PC-9 (cell line): ENCODE measurements at regions not wholly inside any gene's neighbourhood (a gene's known extent, or its start where the extent isn't known, plus 50 kb on each side); places are given as distances from the start of the nearest gene placed in this dataset.

Source experiments
- BruUV-seq: library from RNA; stranded (reverse); fragments of 400-500 nt; replicated peaks from 2 replicates; lab custom pipeline; 2021; lab: Mats Ljungman, UMichigan
- CTCF ChIA-PET: fragments of 300-600 bp; sonication (Branson Sonifier 250); formaldehyde crosslinking; loops from one replicate; lab custom pipeline; 2022; ENCODE audit warnings: antibody characterized with exemption; lab: Charles Lee
- POLR2A ChIA-PET: fragments of 300-600 bp; sonication (Branson Sonifier 250); formaldehyde crosslinking; loops from one replicate; lab custom pipeline; 2022; ENCODE audit warnings: antibody characterized with exemption; ENCODE audit not compliant: unreplicated experiment; lab: Charles Lee
- DNase-seq, 2 experiments: peaks; one replicate each; pipeline versions ENCODE4 v3.0.0 to v3.0.0-alpha.2; 2015 to 2022; ENCODE audit warnings: mixed read lengths in 1 of 2
- H2AFZ ChIP-seq: fragments of 200-600 bp; sonication (generic); 2 replicates; pipeline ENCODE4 v1.8.1; 2017; ENCODE audit warnings: antibody characterized with exemption
- H3F3A ChIP-seq: fragments of 200-600 bp; sonication (generic); 2 replicates; pipeline ENCODE4 v1.8.1; 2017; ENCODE audit warnings: antibody characterized with exemption, mild to moderate bottlenecking, low read depth; ENCODE audit not compliant: insufficient read depth
- H3K27ac ChIP-seq: fragments of 200-600 bp; sonication (generic); 2 replicates; pipeline ENCODE4 v1.6.1; 2016; ENCODE audit warnings: mixed run types
- H3K27me3 ChIP-seq: fragments of 200-600 bp; sonication (generic); 2 replicates; pipeline ENCODE4 v1.6.1; 2016; ENCODE audit warnings: low read depth, mixed run types; ENCODE audit not compliant: insufficient read depth
- H3K36me3 ChIP-seq: fragments of 200-600 bp; sonication (generic); 2 replicates; pipeline ENCODE4 v1.6.1; 2016; ENCODE audit warnings: low read depth, mixed run types
- H3K4me1 ChIP-seq: fragments of 200-600 bp; sonication (generic); replicated peaks from 2 replicates; pipeline ENCODE4 v1.6.1; 2016; ENCODE audit warnings: mixed run types; ENCODE audit not compliant: insufficient read depth
- H3K4me2 ChIP-seq: fragments of 200-600 bp; sonication (generic); 2 replicates; pipeline ENCODE4 v1.6.1; 2017; ENCODE audit warnings: mixed run types
- H3K4me3 ChIP-seq: fragments of 200-600 bp; sonication (generic); 2 replicates; pipeline ENCODE4 v1.6.1; 2016; ENCODE audit warnings: mixed run types
- H3K79me2 ChIP-seq: fragments of 200-600 bp; sonication (generic); 2 replicates; pipeline ENCODE4 v1.6.1; 2017; ENCODE audit warnings: low read depth, mixed run types
- H3K9me2 ChIP-seq: fragments of 200-600 bp; sonication (generic); 2 replicates; pipeline ENCODE4 v1.8.1; 2017; ENCODE audit warnings: mild to moderate bottlenecking; ENCODE audit not compliant: insufficient read depth
- H3K9me3 ChIP-seq: fragments of 200-600 bp; sonication (generic); 2 replicates; pipeline ENCODE4 v1.8.1; 2016; ENCODE audit warnings: low read depth; ENCODE audit not compliant: insufficient read depth
- H4K20me1 ChIP-seq: fragments of 200-600 bp; sonication (generic); 2 replicates; pipeline ENCODE4 v1.8.1; 2017; ENCODE audit not compliant: insufficient read depth
- CTCF ChIP-seq: fragments of 200-600 bp; sonication (generic); conservative IDR thresholded peaks from 2 replicates; pipeline ENCODE4 v1.6.1; 2017; ENCODE audit warnings: mixed run types, antibody characterized with exemption, mild to moderate bottlenecking, moderate library complexity
- EZH2 ChIP-seq: fragments of 200-600 bp; sonication (generic); IDR thresholded peaks from 2 replicates; pipeline ENCODE4 v1.8.0; 2017; ENCODE audit warnings: antibody characterized with exemption, low read depth
- intact Hi-C: fragments of 100-400 bp; cut with micrococcal nuclease; formaldehyde crosslinking; loops from one replicate; pipeline ENCODE4 v1.10.0; 2022; ENCODE audit not compliant: unreplicated experiment

GRCh38 chr11:43116071-43116470, 195.7 kb upstream of the API5 start:
- POLR2A ChIA-PET: no interaction called here
- intact Hi-C loops: no loop called here
- H4K20me1 ChIP-seq: no peaks in the 10 kb centered on the region
- 0 out of 2 replicates have a peak, but pooled peaks cover 6% of the 10 kb centered on the region for H3K27me3 ChIP-seq
- H2AFZ ChIP-seq: no peak overlapping the region
- no peak overlapping the region for H3K4me2 ChIP-seq
- no peaks in the 10 kb centered on the region for H3K9me2 ChIP-seq
- no peak overlapping the region for H3K4me3 ChIP-seq
- no peak overlapping the region for H3K27ac ChIP-seq
- no peak for TF ChIP-seq CTCF
- TF ChIP-seq EZH2: no peak
- H3K36me3 ChIP-seq: no peaks in the 10 kb centered on the region
- CTCF ChIA-PET: no interaction called here
- no peaks in the 10 kb centered on the region for H3F3A ChIP-seq
- no peaks in the 10 kb centered on the region for H3K4me1 ChIP-seq
- no peaks in the 10 kb centered on the region for H3K79me2 ChIP-seq
- DNase-seq: no peak
- no peaks in the 10 kb centered on the region for H3K9me3 ChIP-seq
- BruUV-seq: no TSS peak

- ChIA-PET POLR2A (no interaction called here), CTCF (no interaction called here)
- no peaks in the 10 kb centered on the region for H3K36me3 ChIP-seq
- no peaks in the 10 kb centered on the region for H3K79me2 ChIP-seq
- H3F3A ChIP-seq: no peaks in the 10 kb centered on the region
- no peak overlapping the region for H2AFZ ChIP-seq
- TF ChIP-seq EZH2 (no peak), CTCF (no peak; the same call in 1 of the 2 replicates)
- no TSS peak for BruUV-seq
- intact Hi-C loops: no loop called here
- no peaks in the 10 kb centered on the region for H3K9me2 ChIP-seq
- H3K27me3 ChIP-seq: no peaks in the 10 kb centered on the region
- no peak overlapping the region for H3K4me3 ChIP-seq
- no peak for DNase-seq
- no peak overlapping the region for H3K27ac ChIP-seq
- H3K9me3 ChIP-seq: no peaks in the 10 kb centered on the region
- H4K20me1 ChIP-seq: no peaks in the 10 kb centered on the region
- no peaks in the 10 kb centered on the region for H3K4me1 ChIP-seq
- no peak overlapping the region for H3K4me2 ChIP-seq
These were observed 192.4 kb upstream of the API5 start for GRCh38 chr11:43119275-43119970.

- no peak for DNase-seq
- POLR2A ChIA-PET: no interaction called here
- Histone ChIP-seq H4K20me1 (no peaks in the 10 kb centered on the region), H3K4me1 (no peaks in the 10 kb centered on the region), H3K27ac (no peak overlapping the region), H3K36me3 (no peaks in the 10 kb centered on the region), H2AFZ (no peak overlapping the region), H3K9me2 (no peaks in the 10 kb centered on the region), H3K79me2 (no peaks in the 10 kb centered on the region), H3K9me3 (no peaks in the 10 kb centered on the region), H3F3A (no peaks in the 10 kb centered on the region), H3K27me3 (no peaks in the 10 kb centered on the region), H3K4me3 (no peak overlapping the region), H3K4me2 (no peak overlapping the region)
- CTCF ChIA-PET: no interaction called here
- TF ChIP-seq CTCF: no peak
- no peak for TF ChIP-seq EZH2
- BruUV-seq: no TSS peak
- intact Hi-C loops: no loop called here
These were observed 189.2 kb upstream of the API5 start for GRCh38 chr11:43122546-43122945.
